Thoracic aorta (tissue), 2 donors: ENCODE measurements at regions not wholly inside any gene's neighbourhood (a gene's known extent, or its start where the extent isn't known, plus 50 kb on each side); places are given as distances from the start of the nearest gene placed in this dataset.

ENCODE experiments used
- ATAC-seq: fragments of 150-250 bp; one replicate; pipeline ENCODE4 v1.8.0; 2017; ENCODE audit warnings: low read depth; ENCODE audit not compliant: insufficient number of reproducible peaks, low FRiP score
- DNase-seq: peaks from one replicate; pipeline ENCODE4 v3.0.0-alpha.2; 2020; ENCODE audit warnings: low spot score
- H3K27ac ChIP-seq, 2 donors: fragments of 200-600 bp; sonication (generic); 1 replicate in 1 of 2; 2 replicates in 1 of 2; pipeline ENCODE4 v1.5.1; 2016; ENCODE audit warnings: mild to moderate bottlenecking in 2 of 2, moderate library complexity in 2 of 2
- H3K27me3 ChIP-seq: fragments of 200-600 bp; sonication (generic); replicated peaks from 2 replicates; pipeline ENCODE4 v1.6.0; 2016; ENCODE audit warnings: mild to moderate bottlenecking; ENCODE audit not compliant: insufficient read depth
- H3K36me3 ChIP-seq: fragments of 200-600 bp; sonication (generic); one replicate; pipeline ENCODE4 v1.5.1; 2016
- H3K4me1 ChIP-seq, 2 donors: fragments of 200-600 bp; sonication (generic); 1 replicate in 1 of 2; 2 replicates in 1 of 2; pipeline versions ENCODE4 v1.5.1 to v1.6.0; 2016; ENCODE audit warnings: low read depth in 2 of 2, mild to moderate bottlenecking in 1 of 2; ENCODE audit not compliant: control insufficient read depth in 1 of 2
- H3K4me3 ChIP-seq: fragments of 200-600 bp; sonication (generic); 2 replicates; pipeline ENCODE4 v1.5.1; 2016; ENCODE audit warnings: mild to moderate bottlenecking
- H3K9me3 ChIP-seq: fragments of 200-600 bp; sonication (generic); 2 replicates; pipeline ENCODE4 v1.5.1; 2016
- TF ChIP-seq, protein P1 (sequence below): fragments of 200-600 bp; sonication (generic); IDR thresholded peaks from one replicate; pipeline ENCODE4 v1.5.1; 2019; ENCODE audit warnings: antibody characterized with exemption

DNA sequence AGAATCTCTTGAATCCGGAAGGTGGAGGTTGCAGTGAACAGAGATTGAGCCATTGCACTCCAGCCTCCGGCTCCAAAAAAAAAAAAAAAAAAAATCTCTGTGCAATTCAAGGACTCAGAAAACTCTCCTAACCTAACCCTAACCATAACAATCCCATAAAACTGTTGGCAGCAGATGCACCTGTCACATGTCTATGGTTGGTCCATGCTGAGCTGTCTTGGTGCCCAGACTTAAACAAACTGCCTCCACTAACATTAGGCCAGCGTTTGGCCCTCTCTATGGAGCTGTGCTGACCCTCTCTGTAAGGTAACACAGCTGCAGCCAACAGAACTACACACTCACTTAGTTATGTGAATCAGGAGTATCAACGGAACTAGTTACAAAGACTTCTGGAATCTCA lies 132.5 kb upstream of the PTER start:
- no peak for DNase-seq
- no peak overlapping the region for H3K4me3 ChIP-seq
- no peaks in the 10 kb centered on the region for H3K9me3 ChIP-seq
- no peak for ATAC-seq
- no peak overlapping the region for H3K27ac ChIP-seq
- H3K4me1 ChIP-seq = no peaks in the 10 kb centered on the region
- H3K27me3 ChIP-seq = no peaks in the 10 kb centered on the region
- TF ChIP-seq, protein P1, sequence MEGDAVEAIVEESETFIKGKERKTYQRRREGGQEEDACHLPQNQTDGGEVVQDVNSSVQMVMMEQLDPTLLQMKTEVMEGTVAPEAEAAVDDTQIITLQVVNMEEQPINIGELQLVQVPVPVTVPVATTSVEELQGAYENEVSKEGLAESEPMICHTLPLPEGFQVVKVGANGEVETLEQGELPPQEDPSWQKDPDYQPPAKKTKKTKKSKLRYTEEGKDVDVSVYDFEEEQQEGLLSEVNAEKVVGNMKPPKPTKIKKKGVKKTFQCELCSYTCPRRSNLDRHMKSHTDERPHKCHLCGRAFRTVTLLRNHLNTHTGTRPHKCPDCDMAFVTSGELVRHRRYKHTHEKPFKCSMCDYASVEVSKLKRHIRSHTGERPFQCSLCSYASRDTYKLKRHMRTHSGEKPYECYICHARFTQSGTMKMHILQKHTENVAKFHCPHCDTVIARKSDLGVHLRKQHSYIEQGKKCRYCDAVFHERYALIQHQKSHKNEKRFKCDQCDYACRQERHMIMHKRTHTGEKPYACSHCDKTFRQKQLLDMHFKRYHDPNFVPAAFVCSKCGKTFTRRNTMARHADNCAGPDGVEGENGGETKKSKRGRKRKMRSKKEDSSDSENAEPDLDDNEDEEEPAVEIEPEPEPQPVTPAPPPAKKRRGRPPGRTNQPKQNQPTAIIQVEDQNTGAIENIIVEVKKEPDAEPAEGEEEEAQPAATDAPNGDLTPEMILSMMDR = no peak
- H3K36me3 ChIP-seq = no peaks in the 10 kb centered on the region

DNA sequence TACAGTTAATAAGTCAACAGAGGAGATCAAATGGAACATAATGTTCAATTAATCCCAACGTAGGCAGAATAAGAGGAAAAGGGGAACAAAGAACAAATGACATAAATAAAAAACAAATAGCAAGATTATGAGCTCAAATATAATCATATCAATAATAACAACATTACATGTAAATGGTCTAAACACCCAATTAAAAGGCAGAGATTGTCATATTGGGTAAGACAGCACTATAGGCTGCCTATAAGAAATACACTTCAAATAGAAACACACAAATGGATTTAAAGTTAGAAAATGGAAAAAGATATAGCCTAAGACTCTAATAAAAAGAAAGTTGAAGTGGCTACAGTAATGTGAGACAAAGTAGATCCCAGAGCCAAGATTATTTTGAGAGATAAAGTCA lies 126.4 kb upstream of the PTER start:
- TF ChIP-seq, protein P1 = no peak
- H3K9me3 ChIP-seq = peaks cover 4% of the 10 kb centered on the region
- H3K4me3 ChIP-seq = no peak overlapping the region
- no peaks in the 10 kb centered on the region for H3K27me3 ChIP-seq
- ATAC-seq (no peak), DNase-seq (no peak)
- no peaks in the 10 kb centered on the region for H3K4me1 ChIP-seq
- H3K36me3 ChIP-seq = no peaks in the 10 kb centered on the region
- no peak overlapping the region for H3K27ac ChIP-seq

DNA sequence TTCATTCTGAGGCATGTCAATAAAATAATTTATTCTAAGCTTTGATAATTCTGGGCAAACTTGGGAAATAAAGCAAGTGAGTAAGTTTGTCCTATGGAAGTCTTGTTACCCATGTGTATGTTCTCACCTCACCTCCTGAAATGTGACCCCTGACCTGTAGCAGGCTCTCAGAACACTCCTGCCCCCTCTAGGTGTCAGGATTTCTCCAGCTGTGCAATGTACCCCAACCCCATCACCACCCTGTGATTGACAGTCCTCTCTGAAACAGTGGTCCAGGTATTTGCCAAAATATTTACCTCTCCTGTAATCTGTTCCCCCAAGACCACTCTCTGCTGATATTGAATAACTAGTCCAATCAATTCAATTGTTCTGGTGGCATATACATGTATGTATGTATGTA lies 122.6 kb upstream of the PTER start:
- Histone ChIP-seq H3K4me3 (no peak overlapping the region), H3K4me1 (no peaks in the 10 kb centered on the region), H3K9me3 (peaks cover 4% of the 10 kb centered on the region), H3K27me3 (no peaks in the 10 kb centered on the region), H3K27ac (no peak overlapping the region), H3K36me3 (no peaks in the 10 kb centered on the region)
- no peak for DNase-seq
- TF ChIP-seq, protein P1 = no peak
- ATAC-seq = no peak

- no peak for DNase-seq
- Histone ChIP-seq H3K27me3 (no peaks in the 10 kb centered on the region), H3K4me1 (no peaks in the 10 kb centered on the region), H3K36me3 (no peaks in the 10 kb centered on the region), H3K27ac (no peak overlapping the region), H3K9me3 (no peaks in the 10 kb centered on the region), H3K4me3 (no peak overlapping the region)
- TF ChIP-seq, protein P1 = no peak
- no peak for ATAC-seq
These were observed 119.9 kb upstream of the PTER start for GRCh38 chr10:16316733-16317390.

- Histone ChIP-seq H3K27me3 (no peaks in the 10 kb centered on the region), H3K4me1 (no peaks in the 10 kb centered on the region), H3K27ac (no peak overlapping the region), H3K4me3 (no peak overlapping the region), H3K36me3 (no peaks in the 10 kb centered on the region), H3K9me3 (no peaks in the 10 kb centered on the region)
- DNase-seq (no peak), ATAC-seq (no peak)
- TF ChIP-seq, protein P1 = no peak
These were observed 95.2 kb upstream of the PTER start for GRCh38 chr10:16341637-16342036.
